C4-2B (cell line): ENCODE measurements at regions not wholly inside any gene's neighbourhood (a gene's known extent, or its start where the extent isn't known, plus 50 kb on each side); places are given as distances from the start of the nearest gene placed in this dataset.

Experiments
- CTCF ChIP-seq: fragments of 450-650 bp; conservative IDR thresholded peaks from 2 replicates; pipeline ENCODE4 v1.5.1; 2017; ENCODE audit warnings: mild to moderate bottlenecking
- ZFX ChIP-seq: fragments of 450-650 bp; IDR thresholded peaks from 2 replicates; pipeline ENCODE4 v1.6.1; 2017

GRCh38 chr22:27138471-27138870 lies 481.1 kb downstream of the MIAT start:
- TF ChIP-seq CTCF = no peak
- no peak for TF ChIP-seq ZFX
